ENCODE measurements at regions not wholly inside any gene's neighbourhood (a gene's known extent, or its start where the extent isn't known, plus 50 kb on each side); places are given as distances from the start of the nearest gene placed in this dataset.

GRCh38 chr10:30216821-30217220 lies 132.3 kb downstream of the MTPAP start:
- no peak for TF ChIP-seq EZH2 (IDR thresholded peaks at IDR 0.05; ENCODE audit: borderline replicate concordance, low read depth, low read length, poor library complexity, severe bottlenecking)
- TF ChIP-seq, protein P1, sequence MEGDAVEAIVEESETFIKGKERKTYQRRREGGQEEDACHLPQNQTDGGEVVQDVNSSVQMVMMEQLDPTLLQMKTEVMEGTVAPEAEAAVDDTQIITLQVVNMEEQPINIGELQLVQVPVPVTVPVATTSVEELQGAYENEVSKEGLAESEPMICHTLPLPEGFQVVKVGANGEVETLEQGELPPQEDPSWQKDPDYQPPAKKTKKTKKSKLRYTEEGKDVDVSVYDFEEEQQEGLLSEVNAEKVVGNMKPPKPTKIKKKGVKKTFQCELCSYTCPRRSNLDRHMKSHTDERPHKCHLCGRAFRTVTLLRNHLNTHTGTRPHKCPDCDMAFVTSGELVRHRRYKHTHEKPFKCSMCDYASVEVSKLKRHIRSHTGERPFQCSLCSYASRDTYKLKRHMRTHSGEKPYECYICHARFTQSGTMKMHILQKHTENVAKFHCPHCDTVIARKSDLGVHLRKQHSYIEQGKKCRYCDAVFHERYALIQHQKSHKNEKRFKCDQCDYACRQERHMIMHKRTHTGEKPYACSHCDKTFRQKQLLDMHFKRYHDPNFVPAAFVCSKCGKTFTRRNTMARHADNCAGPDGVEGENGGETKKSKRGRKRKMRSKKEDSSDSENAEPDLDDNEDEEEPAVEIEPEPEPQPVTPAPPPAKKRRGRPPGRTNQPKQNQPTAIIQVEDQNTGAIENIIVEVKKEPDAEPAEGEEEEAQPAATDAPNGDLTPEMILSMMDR (conservative IDR thresholded peaks at IDR 0.05; ENCODE audit: low read depth, low read length), result no peak

All from A673 (cell line).